Mesendoderm (in vitro differentiated cells): ENCODE measurements at regions not wholly inside any gene's neighbourhood (a gene's known extent, or its start where the extent isn't known, plus 50 kb on each side); places are given as distances from the start of the nearest gene placed in this dataset.

Experiments
- DNase-seq: peaks from one replicate; pipeline ENCODE4 v3.0.0; 2013
- H2AK5ac ChIP-seq: 2 replicates; pipeline ENCODE4 v1.6.1; 2013; ENCODE audit warnings: low read length, inconsistent platforms
- H2BK120ac ChIP-seq: 2 replicates; pipeline ENCODE4 v1.6.1; 2013; ENCODE audit warnings: low read depth, mild to moderate bottlenecking, low read length, moderate library complexity, mixed read lengths
- H2BK15ac ChIP-seq: replicated peaks from 2 replicates; pipeline ENCODE4 v1.6.1; 2013; ENCODE audit warnings: low read depth, mild to moderate bottlenecking, moderate library complexity
- H2BK5ac ChIP-seq: 2 replicates; pipeline ENCODE4 v1.6.1; 2013; ENCODE audit warnings: low read length, inconsistent platforms
- H3K18ac ChIP-seq: 2 replicates; pipeline ENCODE4 v1.6.1; 2013; ENCODE audit warnings: mild to moderate bottlenecking, low read length, mixed read lengths
- H3K23ac ChIP-seq: one replicate; pipeline ENCODE4 v1.6.1; 2013; ENCODE audit warnings: low read length
- H3K27ac ChIP-seq: 2 replicates; pipeline ENCODE4 v1.5.1; 2013; ENCODE audit warnings: low read depth, mild to moderate bottlenecking, inconsistent platforms, low read length, moderate library complexity
- H3K27me3 ChIP-seq: 2 replicates; pipeline ENCODE4 v1.6.1; 2013; ENCODE audit warnings: low read length, control low read depth, mild to moderate bottlenecking, inconsistent platforms; ENCODE audit not compliant: insufficient read depth, poor library complexity
- H3K36me3 ChIP-seq: 2 replicates; pipeline ENCODE4 v1.6.1; 2013; ENCODE audit warnings: low read length, inconsistent platforms; ENCODE audit not compliant: control insufficient read depth, insufficient read depth
- H3K4ac ChIP-seq: one replicate; pipeline ENCODE4 v1.6.1; 2013; ENCODE audit warnings: low read depth, mild to moderate bottlenecking, low read length, moderate library complexity
- H3K4me1 ChIP-seq: 2 replicates; pipeline ENCODE4 v1.6.1; 2013; ENCODE audit warnings: low read depth, low read length, inconsistent platforms; ENCODE audit not compliant: control insufficient read depth
- H3K4me2 ChIP-seq: 2 replicates; pipeline ENCODE4 v1.6.1; 2013; ENCODE audit warnings: low read length
- H3K4me3 ChIP-seq: 2 replicates; pipeline ENCODE4 v1.5.1; 2013; ENCODE audit warnings: mild to moderate bottlenecking, low read length
- H3K56ac ChIP-seq: one replicate; pipeline ENCODE4 v1.6.1; 2013; ENCODE audit warnings: low read length
- H3K79me1 ChIP-seq: 2 replicates; pipeline ENCODE4 v1.6.1; 2013; ENCODE audit warnings: low read length, inconsistent platforms
- H3K79me2 ChIP-seq: 2 replicates; pipeline ENCODE4 v1.6.1; 2013; ENCODE audit warnings: mild to moderate bottlenecking, low read length; ENCODE audit not compliant: control insufficient read depth, insufficient read depth
- H3K9ac ChIP-seq: 2 replicates; pipeline ENCODE4 v1.6.1; 2013; ENCODE audit warnings: low read length, inconsistent platforms
- H4K5ac ChIP-seq: one replicate; pipeline ENCODE4 v1.6.1; 2013; ENCODE audit warnings: low read length
- H4K8ac ChIP-seq: one replicate; pipeline ENCODE4 v1.6.1; 2013; ENCODE audit warnings: low read depth, mild to moderate bottlenecking, control low read depth, low read length, moderate library complexity
- WGBS: extraction: QIAGEN DNeasy Blood & Tissue Kit; methylation state at CpG from one replicate; pipeline ENCODE4 v1.1.7; 2013; ENCODE audit warnings: low lambda C conversion rate, missing lambda C conversion rate; ENCODE audit not compliant: insufficient coverage; ENCODE audit errors: extremely low coverage; 5-methylcytosine and 5-hydroxymethylcytosine counted together

DNA sequence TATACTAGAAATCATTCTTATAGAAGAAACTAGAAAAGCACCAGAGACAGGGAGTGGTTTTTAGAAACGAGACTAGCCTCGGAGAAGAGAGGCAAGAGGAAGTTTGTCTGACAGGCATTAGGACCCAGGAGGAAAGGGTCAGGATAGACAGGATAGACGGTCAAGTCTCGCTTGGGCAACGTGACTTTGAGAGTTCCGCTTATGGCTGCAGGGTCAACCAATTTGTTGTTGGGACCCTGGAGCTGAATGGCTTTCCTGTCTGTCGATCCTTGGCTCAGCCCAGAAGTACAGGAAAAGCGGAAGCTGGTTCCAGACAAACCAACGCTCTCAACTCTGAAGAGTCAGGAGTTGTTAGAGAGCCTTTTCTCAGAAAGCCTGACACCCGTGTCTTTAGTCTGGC, 191.2 kb downstream of the FZD1 start:
- no peak for DNase-seq
- Histone ChIP-seq H3K36me3 (no peaks in the 10 kb centered on the region), H2BK120ac (no peak overlapping the region), H3K9ac (no peak overlapping the region), H2AK5ac (no peak overlapping the region), H2BK5ac (no peak overlapping the region), H4K5ac (no peak overlapping the region), H3K4me1 (no peaks in the 10 kb centered on the region), H3K23ac (no peak overlapping the region), H3K4ac (peak overlapping the region; percentile 36), H2BK15ac (no peak overlapping the region), H3K56ac (no peak overlapping the region), H3K18ac (no peak overlapping the region), H3K27ac (no peak overlapping the region), H3K27me3 (no peaks in the 10 kb centered on the region), H4K8ac (no peak overlapping the region), H3K4me2 (no peak overlapping the region), H3K79me1 (no peaks in the 10 kb centered on the region), H3K79me2 (no peaks in the 10 kb centered on the region), H3K4me3 (no peak overlapping the region)
- WGBS: no CpG with 5 or more reads among the region's 10 CpGs

DNA sequence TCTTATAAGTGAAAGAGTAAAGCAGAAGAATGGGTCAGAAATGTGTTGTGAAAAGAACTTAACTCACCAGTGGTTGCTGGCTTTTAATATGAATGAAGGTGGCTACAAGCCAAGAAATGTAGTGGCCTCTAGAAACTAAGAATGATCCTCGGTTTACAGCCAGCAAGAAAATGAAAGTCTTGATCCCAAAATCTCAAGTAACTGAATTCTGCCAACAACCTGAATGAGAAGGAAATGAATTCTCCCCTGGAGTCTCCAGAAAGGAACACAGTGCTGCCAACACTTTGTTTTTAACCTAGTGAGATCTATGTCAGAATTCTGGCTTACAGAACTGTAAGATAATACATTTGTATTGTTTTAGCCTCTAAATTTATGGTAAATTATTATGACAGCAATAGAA, 193.0 kb downstream of the FZD1 start:
- Histone ChIP-seq H3K9ac (no peak overlapping the region), H3K36me3 (no peaks in the 10 kb centered on the region), H3K79me1 (no peaks in the 10 kb centered on the region), H3K56ac (no peak overlapping the region), H3K4me2 (no peak overlapping the region), H2AK5ac (no peak overlapping the region), H3K79me2 (no peaks in the 10 kb centered on the region), H3K27me3 (no peaks in the 10 kb centered on the region), H3K4me1 (no peaks in the 10 kb centered on the region), H2BK5ac (no peak overlapping the region), H3K4me3 (no peak overlapping the region), H4K5ac (no peak overlapping the region), H4K8ac (no peak overlapping the region), H3K4ac (no peak overlapping the region), H3K23ac (no peak overlapping the region), H3K18ac (no peak overlapping the region), H2BK15ac (no peak overlapping the region), H2BK120ac (no peak overlapping the region), H3K27ac (no peak overlapping the region)
- no peak for DNase-seq
- no CpG with 5 or more reads among the region's 1 CpG for WGBS

DNA sequence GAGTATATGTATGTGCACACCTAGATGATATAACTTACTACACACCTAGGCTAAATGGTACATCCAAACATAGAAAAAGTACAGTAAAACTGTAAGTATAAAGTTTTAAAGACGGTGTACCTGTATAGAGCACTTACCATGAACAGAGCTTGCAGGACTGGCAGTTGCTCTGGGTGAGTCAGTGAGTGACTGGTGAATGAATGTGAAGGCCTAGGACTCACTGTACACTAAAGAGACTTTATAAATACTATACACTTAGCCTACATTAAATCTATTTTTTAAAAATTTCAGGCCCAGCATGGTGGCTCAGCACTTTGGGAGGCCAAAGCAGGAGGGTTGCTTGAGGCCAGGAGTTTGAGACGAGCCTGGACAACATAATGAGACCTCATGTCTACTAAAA, 195.3 kb downstream of the FZD1 start:
- no peak overlapping the region for H3K4me3 ChIP-seq
- no peak overlapping the region for H3K23ac ChIP-seq
- no peak for DNase-seq
- H3K79me2 ChIP-seq: no peaks in the 10 kb centered on the region
- H3K79me1 ChIP-seq: no peaks in the 10 kb centered on the region
- no peaks in the 10 kb centered on the region for H3K36me3 ChIP-seq
- H3K4me2 ChIP-seq: no peak overlapping the region
- no peaks in the 10 kb centered on the region for H3K4me1 ChIP-seq
- H3K56ac ChIP-seq: no peak overlapping the region
- no peak overlapping the region for H3K9ac ChIP-seq
- H2BK120ac ChIP-seq: no peak overlapping the region
- H3K27ac ChIP-seq: no peak overlapping the region
- H4K8ac ChIP-seq: peak overlapping the region; percentile 28
- H3K27me3 ChIP-seq: no peaks in the 10 kb centered on the region
- H2BK5ac ChIP-seq: no peak overlapping the region
- WGBS: no CpG with 5 or more reads among the region's 2 CpGs
- no peak overlapping the region for H2BK15ac ChIP-seq
- H4K5ac ChIP-seq: no peak overlapping the region
- no peak overlapping the region for H3K18ac ChIP-seq
- no peak overlapping the region for H3K4ac ChIP-seq
- no peak overlapping the region for H2AK5ac ChIP-seq

DNA sequence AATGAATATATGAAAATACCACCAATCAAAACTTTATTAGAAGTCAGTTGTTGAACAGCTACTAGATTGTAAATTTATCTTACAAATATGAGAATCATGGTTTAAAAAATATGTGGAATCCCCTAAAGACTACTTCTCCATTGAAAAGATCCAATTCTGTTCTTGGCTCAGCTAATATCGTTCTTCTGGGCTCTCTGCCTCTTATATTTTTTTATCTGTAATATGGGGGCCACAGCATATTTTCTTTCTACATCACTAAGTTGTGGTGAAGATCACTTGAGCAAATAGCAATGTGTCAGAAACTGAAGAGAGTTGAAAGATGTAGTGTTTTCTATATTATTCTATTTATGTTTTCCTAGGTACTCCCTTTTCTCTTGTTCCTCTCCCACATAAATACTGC, 198.1 kb downstream of the FZD1 start:
- H3K27ac ChIP-seq: no peak overlapping the region
- no peaks in the 10 kb centered on the region for H3K79me2 ChIP-seq
- H3K36me3 ChIP-seq: no peaks in the 10 kb centered on the region
- no peak overlapping the region for H2BK5ac ChIP-seq
- no peaks in the 10 kb centered on the region for H3K4me1 ChIP-seq
- H4K5ac ChIP-seq: no peak overlapping the region
- no peak overlapping the region for H2AK5ac ChIP-seq
- no CpG with 5 or more reads among the region's 1 CpG for WGBS
- H3K27me3 ChIP-seq: no peaks in the 10 kb centered on the region
- H2BK15ac ChIP-seq: no peak overlapping the region
- no peak overlapping the region for H3K18ac ChIP-seq
- no peak for DNase-seq
- H3K4me3 ChIP-seq: no peak overlapping the region
- H3K9ac ChIP-seq: no peak overlapping the region
- no peak overlapping the region for H3K56ac ChIP-seq
- H3K79me1 ChIP-seq: no peaks in the 10 kb centered on the region
- no peak overlapping the region for H2BK120ac ChIP-seq
- H3K4ac ChIP-seq: no peak overlapping the region
- no peak overlapping the region for H3K23ac ChIP-seq
- no peak overlapping the region for H3K4me2 ChIP-seq
- H4K8ac ChIP-seq: no peak overlapping the region

- Histone ChIP-seq H3K36me3 (no peaks in the 10 kb centered on the region), H3K27ac (no peak overlapping the region), H2BK120ac (no peak overlapping the region), H2BK5ac (no peak overlapping the region), H3K9ac (no peak overlapping the region), H3K4me3 (no peak overlapping the region), H4K5ac (no peak overlapping the region), H4K8ac (no peak overlapping the region), H2AK5ac (no peak overlapping the region), H3K79me2 (no peaks in the 10 kb centered on the region), H3K79me1 (no peaks in the 10 kb centered on the region), H3K4me1 (no peaks in the 10 kb centered on the region), H3K56ac (no peak overlapping the region), H3K18ac (no peak overlapping the region), H2BK15ac (no peak overlapping the region), H3K23ac (no peak overlapping the region), H3K27me3 (no peaks in the 10 kb centered on the region), H3K4ac (no peak overlapping the region), H3K4me2 (no peak overlapping the region)
- no peak for DNase-seq
- no CpG with 5 or more reads among the region's 15 CpGs for WGBS
Measured at GRCh38 chr7:91463330-91463729, 199.1 kb downstream of the FZD1 start.

DNA sequence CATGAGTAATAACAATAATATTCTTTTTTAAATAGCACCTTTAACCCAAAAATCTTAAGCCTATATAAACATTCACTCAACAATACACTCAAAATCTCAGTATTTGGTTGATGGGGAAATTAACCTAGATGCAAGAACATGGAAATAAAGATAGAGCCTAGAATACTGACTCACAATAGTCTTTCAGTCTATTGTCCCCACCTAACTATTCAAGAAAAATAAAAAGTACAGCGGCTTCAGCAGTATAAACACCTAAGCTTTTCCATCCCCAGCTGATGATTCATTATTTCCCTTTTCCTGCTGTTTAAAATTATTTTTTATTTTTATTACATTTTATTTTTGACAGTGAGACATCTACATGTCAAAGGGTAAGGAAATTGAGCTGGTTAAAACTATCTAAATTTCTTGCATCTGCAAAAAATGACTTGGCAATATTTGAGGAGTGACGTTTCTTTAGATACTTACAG, 201.4 kb downstream of the FZD1 start:
- no peaks in the 10 kb centered on the region for H3K36me3 ChIP-seq
- H2BK15ac ChIP-seq: no peak overlapping the region
- no peaks in the 10 kb centered on the region for H3K27me3 ChIP-seq
- no peak overlapping the region for H3K4me3 ChIP-seq
- no peak overlapping the region for H4K8ac ChIP-seq
- H3K4ac ChIP-seq: no peak overlapping the region
- H2BK120ac ChIP-seq: no peak overlapping the region
- H3K9ac ChIP-seq: no peak overlapping the region
- H3K56ac ChIP-seq: no peak overlapping the region
- no peak overlapping the region for H3K27ac ChIP-seq
- H3K4me1 ChIP-seq: no peaks in the 10 kb centered on the region
- no peak overlapping the region for H3K4me2 ChIP-seq
- no peak overlapping the region for H3K18ac ChIP-seq
- no peak overlapping the region for H3K23ac ChIP-seq
- no peak overlapping the region for H2AK5ac ChIP-seq
- H3K79me2 ChIP-seq: no peaks in the 10 kb centered on the region
- DNase-seq: no peak
- no peak overlapping the region for H2BK5ac ChIP-seq
- H4K5ac ChIP-seq: no peak overlapping the region
- no CpG with 5 or more reads among the region's 2 CpGs for WGBS
- H3K79me1 ChIP-seq: no peaks in the 10 kb centered on the region
